IPS-18a (cell line): ENCODE measurements at regions not wholly inside any gene's neighbourhood (a gene's known extent, or its start where the extent isn't known, plus 50 kb on each side); places are given as distances from the start of the nearest gene placed in this dataset.

Experiments used
- H3K27ac ChIP-seq: one replicate; pipeline ENCODE4 v1.5.1; 2013; ENCODE audit warnings: low read length
- H3K27me3 ChIP-seq: one replicate; pipeline ENCODE4 v1.6.1; 2013; ENCODE audit warnings: mild to moderate bottlenecking, low read length; ENCODE audit not compliant: control insufficient read depth, insufficient read depth
- H3K36me3 ChIP-seq: one replicate; pipeline ENCODE4 v1.6.1; 2013; ENCODE audit warnings: low read depth, low read length; ENCODE audit not compliant: control insufficient read depth
- H3K4me1 ChIP-seq: one replicate; pipeline ENCODE4 v1.6.1; 2013; ENCODE audit warnings: low read depth, low read length; ENCODE audit not compliant: control insufficient read depth
- H3K4me3 ChIP-seq: one replicate; pipeline ENCODE4 v1.5.1; 2013; ENCODE audit warnings: low read length
- H3K9ac ChIP-seq: one replicate; pipeline ENCODE4 v1.6.1; 2013; ENCODE audit warnings: mild to moderate bottlenecking, low read length, moderate library complexity
- H3K9me3 ChIP-seq: one replicate; pipeline ENCODE4 v1.6.1; 2013; ENCODE audit warnings: low read depth, low read length; ENCODE audit not compliant: control insufficient read depth

- Histone ChIP-seq H3K36me3 (no peaks in the 10 kb centered on the region), H3K9ac (no peak overlapping the region)
These were observed 514.6 kb upstream of the CNTN3 start for GRCh38 chr3:75129101-75129500.

GRCh38 chr3:75136100-75136897, 521.8 kb upstream of the CNTN3 start:
- Histone ChIP-seq H3K9me3 (no peaks in the 10 kb centered on the region), H3K27me3 (no peaks in the 10 kb centered on the region), H3K27ac (no peak overlapping the region), H3K36me3 (no peaks in the 10 kb centered on the region), H3K4me3 (no peak overlapping the region), H3K4me1 (no peaks in the 10 kb centered on the region), H3K9ac (no peak overlapping the region)

More at GRCh38 chr3:75129101-75129500, 514.6 kb upstream of the CNTN3 start:
- no peaks in the 10 kb centered on the region for H3K9me3 ChIP-seq
- no peak overlapping the region for H3K4me3 ChIP-seq
- no peaks in the 10 kb centered on the region for H3K4me1 ChIP-seq
- no peak overlapping the region for H3K27ac ChIP-seq
- no peaks in the 10 kb centered on the region for H3K27me3 ChIP-seq

- no peak overlapping the region for H3K27ac ChIP-seq
- H3K9me3 ChIP-seq = no peaks in the 10 kb centered on the region
- H3K4me3 ChIP-seq = no peak overlapping the region
- H3K27me3 ChIP-seq = no peaks in the 10 kb centered on the region
- H3K9ac ChIP-seq = no peak overlapping the region
- H3K4me1 ChIP-seq = no peaks in the 10 kb centered on the region
- no peaks in the 10 kb centered on the region for H3K36me3 ChIP-seq
These were observed 523.9 kb upstream of the CNTN3 start for GRCh38 chr3:75138345-75138744.

GRCh38 chr3:75140904-75141615, 523.1 kb upstream of the FRG2C start:
- Histone ChIP-seq H3K4me3 (no peak overlapping the region), H3K9me3 (no peaks in the 10 kb centered on the region), H3K9ac (no peak overlapping the region), H3K27me3 (no peaks in the 10 kb centered on the region), H3K36me3 (no peaks in the 10 kb centered on the region), H3K27ac (no peak overlapping the region), H3K4me1 (no peaks in the 10 kb centered on the region)

GRCh38 chr3:75144406-75144805, 519.7 kb upstream of the FRG2C start:
- no peak overlapping the region for H3K9ac ChIP-seq
- H3K9me3 ChIP-seq = no peaks in the 10 kb centered on the region
- H3K27ac ChIP-seq = no peak overlapping the region
- H3K4me1 ChIP-seq = no peaks in the 10 kb centered on the region
- H3K36me3 ChIP-seq = no peaks in the 10 kb centered on the region
- H3K27me3 ChIP-seq = no peaks in the 10 kb centered on the region
- H3K4me3 ChIP-seq = no peak overlapping the region

- no peaks in the 10 kb centered on the region for H3K9me3 ChIP-seq
- no peak overlapping the region for H3K9ac ChIP-seq
- H3K4me3 ChIP-seq = no peak overlapping the region
- no peaks in the 10 kb centered on the region for H3K36me3 ChIP-seq
- no peak overlapping the region for H3K27ac ChIP-seq
- no peaks in the 10 kb centered on the region for H3K27me3 ChIP-seq
- H3K4me1 ChIP-seq = peaks cover under 1% of the 10 kb centered on the region
These were observed 492.4 kb upstream of the FRG2C start for GRCh38 chr3:75171630-75172230.

- H3K36me3 ChIP-seq = no peaks in the 10 kb centered on the region
- H3K4me3 ChIP-seq = no peak overlapping the region
- peaks cover 5% of the 10 kb centered on the region for H3K4me1 ChIP-seq
- no peak overlapping the region for H3K27ac ChIP-seq
- no peaks in the 10 kb centered on the region for H3K27me3 ChIP-seq
- no peaks in the 10 kb centered on the region for H3K9me3 ChIP-seq
- no peak overlapping the region for H3K9ac ChIP-seq
These were observed 487.2 kb upstream of the FRG2C start for GRCh38 chr3:75176937-75177336.

GRCh38 chr3:75180235-75180944, 483.7 kb upstream of the FRG2C start:
- H3K9ac ChIP-seq = no peak overlapping the region
- H3K4me3 ChIP-seq = no peak overlapping the region
- no peaks in the 10 kb centered on the region for H3K9me3 ChIP-seq
- H3K4me1 ChIP-seq = peaks cover 5% of the 10 kb centered on the region
- H3K36me3 ChIP-seq = no peaks in the 10 kb centered on the region
- H3K27ac ChIP-seq = no peak overlapping the region
- no peaks in the 10 kb centered on the region for H3K27me3 ChIP-seq

- Histone ChIP-seq H3K9ac (no peak overlapping the region), H3K36me3 (no peaks in the 10 kb centered on the region), H3K4me1 (peaks cover 5% of the 10 kb centered on the region), H3K27me3 (no peaks in the 10 kb centered on the region), H3K27ac (no peak overlapping the region), H3K4me3 (no peak overlapping the region), H3K9me3 (no peaks in the 10 kb centered on the region)
These were observed 483.2 kb upstream of the FRG2C start for GRCh38 chr3:75180945-75181298.

GRCh38 chr3:75188962-75189361, 475.2 kb upstream of the FRG2C start:
- Histone ChIP-seq H3K4me3 (no peak overlapping the region), H3K27ac (no peak overlapping the region), H3K36me3 (no peaks in the 10 kb centered on the region), H3K9ac (no peak overlapping the region), H3K27me3 (no peaks in the 10 kb centered on the region), H3K4me1 (peaks cover 7% of the 10 kb centered on the region), H3K9me3 (no peaks in the 10 kb centered on the region)

- Histone ChIP-seq H3K9me3 (no peaks in the 10 kb centered on the region), H3K4me3 (no peak overlapping the region), H3K36me3 (no peaks in the 10 kb centered on the region), H3K4me1 (peaks cover 7% of the 10 kb centered on the region), H3K27me3 (no peaks in the 10 kb centered on the region), H3K27ac (no peak overlapping the region), H3K9ac (no peak overlapping the region)
These were observed 471.9 kb upstream of the FRG2C start for GRCh38 chr3:75192146-75192616.
